GM21786 (cell line): ENCODE measurements at regions not wholly inside any gene's neighbourhood (a gene's known extent, or its start where the extent isn't known, plus 50 kb on each side); places are given as distances from the start of the nearest gene placed in this dataset.
A peak's percentile ranks its signal among the peaks of the same experiment; 100 is the strongest.
"Not testable (repeated sequence)": the region's sequence is repeated elsewhere in the genome, so short reads cannot be mapped to it uniquely, and the experiment has no call there.

ENCODE experiments used
- ATAC-seq: cut with Tn5 transposase; IDR thresholded peaks from one replicate; pipeline ENCODE4 v1.9.1; 2021; ENCODE audit not compliant: unreplicated experiment

- ATAC-seq: not testable (repeated sequence)
Observed at GRCh38 chr3:18693588-18694329, 268.6 kb upstream of the SATB1 start.

GRCh38 chr3:18687286-18687685 lies 262.1 kb upstream of the SATB1 start:
- ATAC-seq: no peak

- no peak for ATAC-seq
Observed at GRCh38 chr3:18683900-18684299, 258.8 kb upstream of the SATB1 start.

GRCh38 chr3:18681818-18682345 lies 256.7 kb upstream of the SATB1 start:
- no peak for ATAC-seq

- no peak for ATAC-seq
Observed at GRCh38 chr3:18680758-18681157, 255.6 kb upstream of the SATB1 start.

- ATAC-seq: no peak
Observed at GRCh38 chr3:18679238-18679637, 254.1 kb upstream of the SATB1 start.

GRCh38 chr3:18675197-18675596 lies 250.1 kb upstream of the SATB1 start:
- ATAC-seq: no peak

GRCh38 chr3:18672561-18672960 lies 247.4 kb upstream of the SATB1 start:
- no peak for ATAC-seq

- no peak for ATAC-seq
Observed at GRCh38 chr3:18670759-18671158, 245.6 kb upstream of the SATB1 start.

GRCh38 chr3:18669374-18669773 lies 244.2 kb upstream of the SATB1 start:
- no peak for ATAC-seq

- no peak for ATAC-seq
Observed at GRCh38 chr3:18667552-18667951, 242.4 kb upstream of the SATB1 start.

GRCh38 chr3:18666655-18667054 lies 241.5 kb upstream of the SATB1 start:
- no peak for ATAC-seq

GRCh38 chr3:18660059-18660458 lies 234.9 kb upstream of the SATB1 start:
- no peak for ATAC-seq

- ATAC-seq: no peak
Observed at GRCh38 chr3:18657858-18658820, 233.0 kb upstream of the SATB1 start.

- ATAC-seq: no peak
Observed at GRCh38 chr3:18656866-18657265, 231.7 kb upstream of the SATB1 start.

GRCh38 chr3:18656410-18656809 lies 231.3 kb upstream of the SATB1 start:
- no peak for ATAC-seq

GRCh38 chr3:18655827-18656226 lies 230.7 kb upstream of the SATB1 start:
- ATAC-seq: no peak

GRCh38 chr3:18652781-18653180 lies 227.6 kb upstream of the SATB1 start:
- no peak for ATAC-seq

- no peak for ATAC-seq
Observed at GRCh38 chr3:18650731-18651130, 225.6 kb upstream of the SATB1 start.

- ATAC-seq: peak; percentile 83
Observed at GRCh38 chr3:18649666-18650363, 224.7 kb upstream of the SATB1 start.

- ATAC-seq: no peak
Observed at GRCh38 chr3:18648868-18649462, 223.8 kb upstream of the SATB1 start.
